Ishikawa (cell line): ENCODE measurements at regions not wholly inside any gene's neighbourhood (a gene's known extent, or its start where the extent isn't known, plus 50 kb on each side); places are given as distances from the start of the nearest gene placed in this dataset.

ENCODE experiments used
- CEBPB ChIP-seq: IDR thresholded peaks from 2 replicates; pipeline ENCODE4 v1.6.1; 2012
- CREB1 ChIP-seq: IDR thresholded peaks from 2 replicates; pipeline ENCODE4 v1.6.1; 2012; ENCODE audit warnings: low read depth
- EGR1 ChIP-seq: IDR thresholded peaks from 2 replicates; pipeline ENCODE4 v1.6.1; 2012
- EP300 ChIP-seq: IDR thresholded peaks from 2 replicates; pipeline ENCODE4 v1.6.1; 2012; ENCODE audit warnings: borderline replicate concordance
- FOXM1 ChIP-seq: IDR thresholded peaks from 2 replicates; pipeline ENCODE4 v1.6.1; 2012; ENCODE audit warnings: low read depth, borderline replicate concordance
- MAX ChIP-seq: IDR thresholded peaks from 2 replicates; pipeline ENCODE4 v1.6.1; 2012
- NFIC ChIP-seq: IDR thresholded peaks from 2 replicates; pipeline ENCODE4 v1.6.1; 2012
- RAD21 ChIP-seq: IDR thresholded peaks from 2 replicates; pipeline ENCODE4 v1.6.1; 2012; ENCODE audit warnings: low read depth
- REST ChIP-seq: IDR thresholded peaks from 2 replicates; pipeline ENCODE4 v1.6.1; 2012; ENCODE audit warnings: low read depth, mild to moderate bottlenecking
- TAF1 ChIP-seq: IDR thresholded peaks from 2 replicates; pipeline ENCODE4 v1.6.1; 2012; ENCODE audit warnings: low read depth, mild to moderate bottlenecking
- TCF12 ChIP-seq: IDR thresholded peaks from 2 replicates; pipeline ENCODE4 v1.6.1; 2012; ENCODE audit warnings: low read depth
- TEAD4 ChIP-seq: IDR thresholded peaks from 2 replicates; pipeline ENCODE4 v1.6.1; 2012
- USF1 ChIP-seq: IDR thresholded peaks from 2 replicates; pipeline ENCODE4 v1.6.1; 2012
- YY1 ChIP-seq: IDR thresholded peaks from 2 replicates; pipeline ENCODE4 v1.6.1; 2012; ENCODE audit warnings: low read depth
- ZBTB7A ChIP-seq: IDR thresholded peaks from 2 replicates; pipeline ENCODE4 v1.6.1; 2012; ENCODE audit warnings: low read depth

GRCh38 chr6:170047823-170048222 lies 243.1 kb downstream of the DLL1 start:
- TF ChIP-seq YY1 (no peak), REST (no peak), EGR1 (no peak), TAF1 (no peak), CREB1 (no peak), MAX (no peak), USF1 (no peak), NFIC (no peak), FOXM1 (no peak), CEBPB (no peak), TEAD4 (no peak), EP300 (no peak)

- TF ChIP-seq YY1 (no peak), ZBTB7A (no peak), TEAD4 (no peak), RAD21 (no peak), CEBPB (no peak), MAX (no peak), USF1 (no peak), REST (no peak), NFIC (no peak), EGR1 (no peak), EP300 (no peak), FOXM1 (no peak), CREB1 (no peak), TAF1 (no peak), TCF12 (no peak)
Measured at GRCh38 chr6:170046791-170047626, 243.9 kb downstream of the DLL1 start.

GRCh38 chr6:170045981-170046667 lies 244.8 kb downstream of the DLL1 start:
- TF ChIP-seq ZBTB7A (no peak), RAD21 (no peak), TCF12 (no peak), NFIC (no peak), CREB1 (no peak), EP300 (no peak), YY1 (no peak), EGR1 (no peak), CEBPB (no peak), TEAD4 (no peak), MAX (no peak), FOXM1 (no peak), USF1 (no peak), REST (no peak), TAF1 (no peak)
